ENCODE measurements at regions not wholly inside any gene's neighbourhood (a gene's known extent, or its start where the extent isn't known, plus 50 kb on each side); places are given as distances from the start of the nearest gene placed in this dataset.

- in situ Hi-C loops (cut with HindIII; ENCODE audit: low sequenced_read_pairs), result no loop called here
These were observed 648.5 kb downstream of the BNC2 start for GRCh38 chr9:16221822-16222547.

GRCh38 chr9:16223074-16223871 lies 647.2 kb downstream of the BNC2 start:
- in situ Hi-C loops (cut with HindIII; ENCODE audit: low sequenced_read_pairs), result no loop called here

GRCh38 chr9:16230731-16231130 lies 639.7 kb downstream of the BNC2 start:
- in situ Hi-C loops (cut with HindIII; ENCODE audit: low sequenced_read_pairs), result no loop called here

- in situ Hi-C loops (cut with HindIII; ENCODE audit: low sequenced_read_pairs), result no loop called here
These were observed 634.2 kb downstream of the BNC2 start for GRCh38 chr9:16236311-16236710.

- in situ Hi-C loops (cut with HindIII; ENCODE audit: low sequenced_read_pairs), result no loop called here
These were observed 633.6 kb downstream of the BNC2 start for GRCh38 chr9:16236882-16237281.

GRCh38 chr9:16238623-16239138 lies 631.8 kb downstream of the BNC2 start:
- in situ Hi-C loops (cut with HindIII; ENCODE audit: low sequenced_read_pairs), result no loop called here

GRCh38 chr9:16241231-16241630 lies 629.2 kb downstream of the BNC2 start:
- in situ Hi-C loops (cut with HindIII; ENCODE audit: low sequenced_read_pairs), result no loop called here

GRCh38 chr9:16243798-16244197 lies 626.7 kb downstream of the BNC2 start:
- in situ Hi-C loops (cut with HindIII; ENCODE audit: low sequenced_read_pairs), result no loop called here

- in situ Hi-C loops (cut with HindIII; ENCODE audit: low sequenced_read_pairs), result no loop called here
These were observed 624.6 kb downstream of the BNC2 start for GRCh38 chr9:16245756-16246440.

GRCh38 chr9:16246785-16247184 lies 623.7 kb downstream of the BNC2 start:
- in situ Hi-C loops (cut with HindIII; ENCODE audit: low sequenced_read_pairs), result no loop called here

- in situ Hi-C loops (cut with HindIII; ENCODE audit: low sequenced_read_pairs), result no loop called here
These were observed 623.1 kb downstream of the BNC2 start for GRCh38 chr9:16247188-16247875.

- in situ Hi-C loops (cut with HindIII; ENCODE audit: low sequenced_read_pairs), result no loop called here
These were observed 621.6 kb downstream of the BNC2 start for GRCh38 chr9:16248822-16249221.

- in situ Hi-C loops (cut with HindIII; ENCODE audit: low sequenced_read_pairs), result no loop called here
These were observed 617.9 kb downstream of the BNC2 start for GRCh38 chr9:16252616-16253015.

GRCh38 chr9:16254674-16255073 lies 615.8 kb downstream of the BNC2 start:
- in situ Hi-C loops (cut with HindIII; ENCODE audit: low sequenced_read_pairs), result no loop called here

GRCh38 chr9:16255217-16255616 lies 615.3 kb downstream of the BNC2 start:
- in situ Hi-C loops (cut with HindIII; ENCODE audit: low sequenced_read_pairs), result no loop called here

- in situ Hi-C loops (cut with HindIII; ENCODE audit: low sequenced_read_pairs), result no loop called here
These were observed 612.9 kb downstream of the BNC2 start for GRCh38 chr9:16257604-16258003.

GRCh38 chr9:16258191-16258590 lies 612.3 kb downstream of the BNC2 start:
- in situ Hi-C loops (cut with HindIII; ENCODE audit: low sequenced_read_pairs), result no loop called here

GRCh38 chr9:16258708-16259107 lies 611.8 kb downstream of the BNC2 start:
- in situ Hi-C loops (cut with HindIII; ENCODE audit: low sequenced_read_pairs), result no loop called here

GRCh38 chr9:16262477-16263261 lies 607.8 kb downstream of the BNC2 start:
- in situ Hi-C loops (cut with HindIII; ENCODE audit: low sequenced_read_pairs), result no loop called here

- in situ Hi-C loops (cut with HindIII; ENCODE audit: low sequenced_read_pairs), result no loop called here
These were observed 604.8 kb downstream of the BNC2 start for GRCh38 chr9:16265688-16266087.
